Epithelial cell of prostate (primary cell): ENCODE measurements at regions not wholly inside any gene's neighbourhood (a gene's known extent, or its start where the extent isn't known, plus 50 kb on each side); places are given as distances from the start of the nearest gene placed in this dataset.
"Not testable (repeated sequence)": the region's sequence is repeated elsewhere in the genome, so short reads cannot be mapped to it uniquely, and the experiment has no call there.

Source experiments
- DNase-seq: peaks from one replicate; pipeline ENCODE4 v3.0.0-alpha.2; 2011; ENCODE audit warnings: low read depth, low spot score
- H3K27ac ChIP-seq: fragments of 450-650 bp; 2 replicates; pipeline ENCODE4 v1.5.1; 2017; ENCODE audit warnings: mild to moderate bottlenecking

DNA sequence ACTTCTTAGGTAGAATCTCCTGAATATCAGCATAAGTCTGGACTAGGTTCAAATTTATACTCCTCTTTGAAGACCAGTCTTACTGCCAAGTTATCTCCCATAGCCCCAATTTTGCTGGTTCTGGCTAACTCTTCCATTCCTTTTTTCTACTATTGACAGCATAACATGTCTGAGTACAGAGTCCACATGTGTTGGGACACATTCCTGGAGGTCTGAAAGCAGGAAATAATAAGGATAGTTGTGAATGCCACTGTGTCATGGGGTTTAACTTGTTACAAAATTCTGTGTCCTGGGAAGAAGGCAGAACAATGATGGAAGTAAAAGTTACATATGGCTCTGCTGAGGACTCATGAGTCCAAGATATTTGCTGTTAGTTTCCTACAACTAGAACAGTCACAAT lies 57.4 kb upstream of the ZBTB20 start:
- H3K27ac ChIP-seq: no peak overlapping the region
- DNase-seq: no peak

- no peak overlapping the region for H3K27ac ChIP-seq
- no peak for DNase-seq
Measured at GRCh38 chr3:115208066-115208750, 61.1 kb upstream of the ZBTB20 start.

DNA sequence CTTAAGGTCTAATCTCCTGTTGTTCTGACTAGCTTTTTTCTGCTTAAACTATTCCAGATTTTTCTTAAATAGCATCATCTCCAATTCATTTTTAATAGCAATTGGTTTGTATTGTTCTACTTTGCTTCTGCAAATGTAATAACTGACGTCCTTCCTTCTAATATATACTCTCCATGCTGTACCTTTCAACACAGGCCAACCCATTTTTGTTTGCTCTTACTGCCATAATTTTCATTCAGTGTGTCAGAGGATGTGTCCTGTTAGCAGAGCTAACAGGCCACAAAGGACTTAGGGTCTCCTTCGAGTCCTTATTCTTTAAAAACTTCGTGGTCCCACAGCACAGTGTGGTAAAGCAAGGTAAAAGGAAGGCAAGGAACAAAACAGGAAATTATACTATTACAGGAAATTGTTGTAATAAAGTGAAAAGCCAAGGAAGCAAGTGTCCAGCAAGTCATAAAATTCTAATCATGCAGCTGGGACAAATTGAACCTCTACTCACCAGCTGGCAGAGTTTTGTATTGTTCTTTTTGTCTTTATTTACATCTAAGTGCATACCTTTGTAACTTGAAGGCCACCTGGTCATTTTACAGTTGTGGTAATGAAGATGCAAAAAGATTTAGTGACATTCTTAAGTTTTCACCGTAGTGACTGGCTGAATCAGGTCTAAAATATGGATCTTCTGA lies 64.9 kb upstream of the ZBTB20 start:
- H3K27ac ChIP-seq: no peak overlapping the region
- DNase-seq: no peak

- H3K27ac ChIP-seq: no peak overlapping the region
- no peak for DNase-seq
Measured at GRCh38 chr3:115212615-115213014, 65.5 kb upstream of the ZBTB20 start.

DNA sequence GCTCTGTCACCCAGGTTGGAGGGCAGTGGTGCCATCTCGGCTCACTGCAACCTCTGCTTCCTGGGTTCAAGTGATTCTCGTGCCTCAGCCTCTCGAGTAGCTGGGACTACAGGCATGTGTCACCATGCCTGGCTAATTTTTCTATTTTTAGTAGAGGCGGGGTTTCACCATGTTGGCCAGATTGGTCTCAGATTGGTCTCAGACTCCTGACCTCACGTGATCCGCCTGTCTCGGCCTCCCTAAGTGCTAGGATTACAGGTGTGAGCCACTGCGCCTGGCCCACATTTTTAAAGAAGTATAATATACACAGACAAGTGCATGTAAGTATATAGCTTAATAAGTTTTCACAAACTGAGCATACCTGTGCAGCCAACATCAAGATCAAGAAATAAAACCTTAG lies 66.0 kb upstream of the ZBTB20 start:
- not testable (repeated sequence) for DNase-seq, H3K27ac ChIP-seq

DNA sequence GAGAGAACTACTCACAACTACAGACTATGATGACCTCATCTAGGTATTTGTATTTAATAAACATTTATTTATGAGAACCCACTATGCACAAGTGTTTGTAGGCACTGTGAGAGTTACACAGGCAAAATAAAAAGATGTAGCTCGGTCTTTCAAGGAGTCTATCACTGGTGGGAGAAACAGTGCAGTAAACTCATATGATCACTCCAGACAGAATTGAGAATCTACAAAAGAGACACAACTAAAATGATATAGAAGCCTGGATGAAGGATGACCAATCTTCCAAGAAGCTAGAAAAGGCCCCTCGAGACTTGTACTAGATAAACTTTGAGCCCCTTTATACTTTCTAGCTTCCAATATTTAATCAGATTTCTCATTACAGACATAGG lies 70.2 kb upstream of the ZBTB20 start:
- no peak overlapping the region for H3K27ac ChIP-seq

GRCh38 chr3:115217678-115218451 lies 70.8 kb upstream of the ZBTB20 start:
- H3K27ac ChIP-seq: no peak overlapping the region
- peak; percentile 3 for DNase-seq

More for the DNA sequence above, 70.2 kb upstream of the ZBTB20 start:
- no peak for DNase-seq

GRCh38 chr3:115218859-115219258 lies 71.8 kb upstream of the ZBTB20 start:
- H3K27ac ChIP-seq: no peak overlapping the region
- DNase-seq: no peak

- DNase-seq: no peak
- H3K27ac ChIP-seq: no peak overlapping the region
Measured at GRCh38 chr3:115224687-115225086, 77.6 kb upstream of the ZBTB20 start.

DNA sequence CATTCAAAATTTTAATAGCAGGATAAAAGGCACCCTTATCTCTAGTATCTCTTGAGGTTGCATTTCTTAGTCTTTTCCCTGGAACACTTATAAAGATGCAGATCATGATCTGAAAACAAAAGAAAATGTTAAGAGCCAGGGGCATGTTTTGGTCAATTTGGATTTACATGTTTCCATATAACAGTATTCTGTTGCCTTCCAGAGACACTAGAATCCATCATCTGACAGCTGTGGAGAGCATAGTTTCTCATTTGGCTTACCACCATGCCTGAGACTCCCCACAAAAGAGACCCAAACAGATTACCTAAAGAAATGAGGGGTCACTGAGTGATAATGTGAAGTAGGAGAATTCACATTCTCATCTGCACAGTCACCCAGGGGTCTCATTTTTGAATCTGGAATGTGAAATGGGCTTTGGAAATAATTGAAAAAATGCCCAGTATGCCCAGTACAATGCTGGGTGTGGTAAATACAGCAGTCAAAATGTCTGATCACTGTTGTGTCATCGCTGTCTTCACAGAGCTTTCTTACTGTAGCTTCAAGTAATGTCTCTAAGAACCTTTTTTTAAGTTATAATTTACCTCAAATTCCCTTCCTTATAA lies 79.9 kb upstream of the ZBTB20 start:
- DNase-seq: no peak
- H3K27ac ChIP-seq: no peak overlapping the region

DNA sequence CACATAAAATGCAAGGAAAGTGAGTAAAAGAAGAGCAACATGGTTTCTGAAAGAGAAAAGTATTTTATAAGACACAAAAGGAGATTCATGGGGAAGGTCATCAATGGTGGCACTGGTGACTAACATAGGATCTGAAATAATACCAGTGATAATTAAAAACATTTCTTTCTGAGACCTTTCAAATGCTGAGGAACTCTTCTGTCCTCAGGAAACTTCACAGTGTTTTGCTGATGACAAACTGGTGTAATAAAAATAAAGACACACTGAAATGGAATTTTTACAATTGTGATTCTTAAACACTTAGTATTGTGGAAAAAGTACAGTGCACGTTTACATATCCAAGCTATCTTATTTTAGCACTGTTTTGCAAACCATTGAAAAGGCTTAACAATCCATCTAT lies 80.4 kb upstream of the ZBTB20 start:
- H3K27ac ChIP-seq: no peak overlapping the region
- no peak for DNase-seq

GRCh38 chr3:115228266-115228665 lies 81.2 kb upstream of the ZBTB20 start:
- no peak for DNase-seq
- no peak overlapping the region for H3K27ac ChIP-seq

- DNase-seq: no peak
- H3K27ac ChIP-seq: no peak overlapping the region
Measured at GRCh38 chr3:115232167-115232566, 85.1 kb upstream of the ZBTB20 start.

DNA sequence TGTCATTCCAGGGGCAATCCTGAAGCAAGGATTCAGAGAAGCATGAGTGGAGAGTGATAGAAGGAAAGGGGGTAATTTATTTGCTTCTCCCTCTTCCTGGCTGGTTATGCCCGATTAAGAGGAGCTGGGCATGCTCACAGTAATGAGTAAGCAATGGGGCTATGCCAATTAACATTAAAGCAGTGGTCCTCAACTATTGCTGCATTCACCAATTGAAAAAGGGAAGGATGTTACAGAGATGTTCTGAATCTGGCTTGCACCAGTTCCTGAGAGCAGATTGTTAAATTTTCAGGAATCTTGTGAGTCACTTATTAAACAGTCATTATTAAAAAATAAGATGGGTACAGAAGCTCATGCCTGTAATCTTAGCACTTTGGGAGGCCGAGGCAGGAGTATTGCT lies 85.9 kb upstream of the ZBTB20 start:
- no peak overlapping the region for H3K27ac ChIP-seq
- no peak for DNase-seq

GRCh38 chr3:115236496-115236895 lies 89.4 kb upstream of the ZBTB20 start:
- no peak overlapping the region for H3K27ac ChIP-seq
- no peak for DNase-seq

DNA sequence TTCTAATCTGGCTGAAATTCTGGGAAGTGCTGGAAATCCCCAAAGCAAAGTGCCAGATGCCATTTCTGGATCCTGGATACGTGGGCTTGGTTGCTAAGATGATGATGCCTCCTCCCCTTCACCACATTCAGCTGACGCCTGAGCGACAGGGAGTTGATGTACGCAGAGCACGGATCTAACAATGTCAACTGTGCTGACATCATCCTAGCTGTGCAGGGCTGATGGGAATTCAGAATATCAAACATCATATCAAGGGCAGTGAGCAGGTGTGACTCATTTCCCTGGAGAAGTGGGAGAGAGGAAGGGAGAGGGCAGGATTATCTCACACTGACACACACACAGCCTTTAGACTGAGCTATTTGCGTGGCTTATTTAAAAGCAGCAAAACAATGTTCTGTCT lies 92.6 kb upstream of the ZBTB20 start:
- DNase-seq: peak; percentile 77
- H3K27ac ChIP-seq: peak overlapping the region; percentile 39

GRCh38 chr3:115244350-115244749 lies 97.3 kb upstream of the ZBTB20 start:
- no peak for DNase-seq
- H3K27ac ChIP-seq: no peak overlapping the region

DNA sequence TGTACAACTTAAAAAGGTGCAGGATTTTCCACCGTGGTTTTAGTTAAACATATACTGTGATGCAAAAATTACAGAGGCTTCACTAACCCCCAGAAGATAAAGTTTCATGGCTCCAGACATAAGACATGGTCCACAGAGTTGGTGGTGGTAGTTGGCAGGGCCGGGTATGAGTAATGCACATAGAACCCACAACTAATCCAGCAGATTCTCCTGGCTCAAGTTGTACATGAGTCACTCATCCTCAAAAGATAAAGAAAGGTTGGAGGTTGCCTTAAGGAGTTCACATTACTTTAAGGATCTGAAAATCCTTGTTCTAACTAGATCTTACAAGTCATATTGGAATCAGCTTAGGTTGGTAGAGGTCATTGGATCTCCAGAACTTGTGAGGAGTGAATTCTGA lies 98.3 kb upstream of the ZBTB20 start:
- peak; percentile 70 for DNase-seq
- no peak overlapping the region for H3K27ac ChIP-seq

GRCh38 chr3:115245899-115246298 lies 98.8 kb upstream of the ZBTB20 start:
- no peak overlapping the region for H3K27ac ChIP-seq
- no peak for DNase-seq

- H3K27ac ChIP-seq: no peak overlapping the region
- DNase-seq: no peak
Measured at GRCh38 chr3:115246461-115247020, 99.5 kb upstream of the ZBTB20 start.

- no peak overlapping the region for H3K27ac ChIP-seq
- no peak for DNase-seq
Measured at GRCh38 chr3:115248274-115248673, 101.2 kb upstream of the ZBTB20 start.
